ENCODE measurements at regions not wholly inside any gene's neighbourhood (a gene's known extent, or its start where the extent isn't known, plus 50 kb on each side); places are given as distances from the start of the nearest gene placed in this dataset.

DNA sequence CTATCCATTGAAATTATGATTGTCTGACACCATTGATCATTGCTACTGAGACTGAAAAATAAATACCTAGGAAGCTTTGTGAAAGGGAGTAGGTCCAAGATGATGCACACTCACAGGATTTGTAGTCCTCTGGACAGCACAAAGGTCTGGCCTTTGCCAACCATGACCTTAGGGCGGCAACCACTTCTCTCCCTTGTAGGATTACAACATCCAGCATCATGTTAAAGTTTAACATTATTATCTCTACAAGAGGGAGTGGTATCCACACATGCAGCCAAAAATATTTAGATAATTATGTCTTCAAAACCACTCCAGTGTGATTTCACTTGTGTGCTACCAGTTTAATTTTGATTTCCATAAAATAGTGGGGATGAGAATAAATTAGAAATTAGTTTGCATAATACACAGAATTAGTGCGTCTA lies 51.1 kb upstream of the NHSL1 start:
- 98% methylated on average over 2 of the region's 2 CpGs for WGBS
- no peak overlapping the region for H3K4me3 ChIP-seq (ENCODE audit: low read length in 2 of 2)
- no peaks in the 10 kb centered on the region for H3K27me3 ChIP-seq (ENCODE audit: control insufficient read depth in 2 of 2, insufficient read depth in 1 of 2, low read length in 1 of 2)
- H3K4me1 ChIP-seq (ENCODE audit: control insufficient read depth in 2 of 2, insufficient read depth in 2 of 2, low read length in 2 of 2): peaks cover 0 to 2% of the 10 kb centered on the region in 2 donors
- H3K9me3 ChIP-seq (ENCODE audit: control insufficient read depth in 2 of 2, insufficient read depth in 1 of 2, low read length in 1 of 2): no peaks in the 10 kb centered on the region
- DNase-seq (ENCODE audit: low read depth in 6 of 9, low spot score in 9 of 9): no peak
- no peaks in the 10 kb centered on the region for H3K36me3 ChIP-seq (ENCODE audit: control insufficient read depth in 2 of 2, insufficient read depth in 2 of 2, low read length in 1 of 2)
- H3K27ac ChIP-seq (ENCODE audit: low read depth in 1 of 2, low read length in 1 of 2): no peak overlapping the region

DNA sequence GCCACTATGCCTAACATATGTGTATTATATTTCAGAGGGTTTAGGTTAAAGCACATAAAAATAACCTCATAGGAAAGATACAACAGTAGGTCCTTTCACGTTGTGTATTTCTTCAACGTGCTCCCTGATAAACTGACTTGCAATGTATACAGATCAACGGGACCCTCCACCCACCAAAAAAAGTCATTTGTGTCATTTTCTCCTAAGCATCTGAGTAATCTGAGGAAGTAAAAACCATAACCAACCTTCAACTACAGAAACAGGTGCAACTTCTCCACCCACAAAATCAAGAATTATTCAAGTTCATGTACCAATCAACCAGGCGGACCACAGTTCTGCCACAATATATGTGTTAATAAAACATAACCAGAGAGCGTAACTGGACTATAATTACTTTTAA lies 54.9 kb upstream of the NHSL1 start:
- no peak overlapping the region for H3K4me3 ChIP-seq (ENCODE audit: low read length in 2 of 2)

GRCh38 chr6:138555421-138555988 lies 56.2 kb upstream of the NHSL1 start:
- Histone ChIP-seq H3K27ac (ENCODE audit: low read depth in 1 of 2, low read length in 1 of 2) (no peak overlapping the region), H3K36me3 (ENCODE audit: control insufficient read depth in 2 of 2, insufficient read depth in 2 of 2, low read length in 1 of 2) (no peaks in the 10 kb centered on the region), H3K27me3 (ENCODE audit: control insufficient read depth in 2 of 2, insufficient read depth in 1 of 2, low read length in 1 of 2) (no peaks in the 10 kb centered on the region), H3K4me1 (ENCODE audit: control insufficient read depth in 2 of 2, insufficient read depth in 2 of 2, low read length in 2 of 2) (peaks cover 0 to 5% of the 10 kb centered on the region in 2 donors), H3K4me3 (ENCODE audit: low read length in 2 of 2) (no peak overlapping the region), H3K9me3 (ENCODE audit: control insufficient read depth in 2 of 2, insufficient read depth in 1 of 2, low read length in 1 of 2) (no peaks in the 10 kb centered on the region)
- DNase-seq (ENCODE audit: low read depth in 6 of 9, low spot score in 9 of 9): no peak
- WGBS: 69% methylated on average over 5 of the region's 5 CpGs

More for the DNA sequence above, 54.9 kb upstream of the NHSL1 start:
- H3K4me1 ChIP-seq (ENCODE audit: control insufficient read depth in 2 of 2, insufficient read depth in 2 of 2, low read length in 2 of 2): peaks cover 0 to 5% of the 10 kb centered on the region in 2 donors
- 83% methylated on average over 5 of the region's 5 CpGs for WGBS
- no peak for DNase-seq (ENCODE audit: low read depth in 6 of 9, low spot score in 9 of 9)
- H3K9me3 ChIP-seq (ENCODE audit: control insufficient read depth in 2 of 2, insufficient read depth in 1 of 2, low read length in 1 of 2): no peaks in the 10 kb centered on the region
- no peak overlapping the region for H3K27ac ChIP-seq (ENCODE audit: low read depth in 1 of 2, low read length in 1 of 2)
- no peaks in the 10 kb centered on the region for H3K27me3 ChIP-seq (ENCODE audit: control insufficient read depth in 2 of 2, insufficient read depth in 1 of 2, low read length in 1 of 2)
- H3K36me3 ChIP-seq (ENCODE audit: control insufficient read depth in 2 of 2, insufficient read depth in 2 of 2, low read length in 1 of 2): no peaks in the 10 kb centered on the region

DNA sequence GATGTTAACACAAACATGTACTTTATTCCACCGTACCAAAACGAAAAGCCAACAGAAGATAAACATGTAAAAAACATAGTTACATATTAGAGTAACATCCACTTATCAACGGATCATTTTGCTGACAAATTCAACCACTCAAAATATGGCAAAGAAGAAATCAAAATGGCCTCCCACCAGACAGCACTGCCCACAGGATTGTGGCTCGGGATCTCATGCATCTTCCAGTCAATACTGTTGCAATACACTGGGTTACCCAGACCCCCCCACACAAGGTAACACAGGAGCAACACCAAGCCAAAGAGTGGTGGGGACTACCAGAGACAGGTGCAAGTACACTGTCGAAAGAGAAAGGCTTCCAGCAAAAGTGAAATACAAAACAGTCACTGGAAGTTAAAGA lies 57.9 kb upstream of the NHSL1 start:
- H3K36me3 ChIP-seq (ENCODE audit: control insufficient read depth in 2 of 2, insufficient read depth in 2 of 2, low read length in 1 of 2): no peaks in the 10 kb centered on the region
- H3K4me3 ChIP-seq (ENCODE audit: low read length in 2 of 2): no peak overlapping the region
- H3K27me3 ChIP-seq (ENCODE audit: control insufficient read depth in 2 of 2, insufficient read depth in 1 of 2, low read length in 1 of 2): no peaks in the 10 kb centered on the region
- WGBS: 95% methylated on average over 5 of the region's 5 CpGs
- no peaks in the 10 kb centered on the region for H3K9me3 ChIP-seq (ENCODE audit: control insufficient read depth in 2 of 2, insufficient read depth in 1 of 2, low read length in 1 of 2)
- no peak for DNase-seq (ENCODE audit: low read depth in 6 of 9, low spot score in 9 of 9)
- H3K27ac ChIP-seq (ENCODE audit: low read depth in 1 of 2, low read length in 1 of 2): no peak overlapping the region
- H3K4me1 ChIP-seq (ENCODE audit: control insufficient read depth in 2 of 2, insufficient read depth in 2 of 2, low read length in 2 of 2): peaks cover 0 to 5% of the 10 kb centered on the region in 2 donors

DNA sequence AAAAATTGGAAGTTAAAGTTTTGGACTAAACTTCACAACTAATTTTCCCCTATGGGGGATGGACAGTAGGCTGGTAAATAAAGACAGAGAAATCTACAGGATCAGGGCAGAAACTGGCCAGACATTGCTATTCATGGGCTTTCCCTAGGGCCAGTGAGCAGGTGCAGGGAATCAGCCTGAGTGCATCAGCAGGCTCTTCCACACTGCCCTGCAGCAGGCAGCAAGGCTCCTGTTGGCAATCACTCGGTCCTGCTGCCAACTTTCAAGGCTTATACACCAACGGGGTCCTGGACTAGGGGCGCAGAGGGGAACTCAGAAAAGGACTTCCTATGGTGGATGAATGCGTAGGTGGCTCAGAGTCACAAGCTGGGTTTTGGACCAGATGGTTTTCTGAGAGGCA lies 59.8 kb upstream of the NHSL1 start:
- Histone ChIP-seq H3K9me3 (ENCODE audit: control insufficient read depth in 2 of 2, insufficient read depth in 1 of 2, low read length in 1 of 2) (no peaks in the 10 kb centered on the region), H3K4me3 (ENCODE audit: low read length in 2 of 2) (no peak overlapping the region), H3K27me3 (ENCODE audit: control insufficient read depth in 2 of 2, insufficient read depth in 1 of 2, low read length in 1 of 2) (no peaks in the 10 kb centered on the region), H3K27ac (ENCODE audit: low read depth in 1 of 2, low read length in 1 of 2) (no peak overlapping the region), H3K4me1 (ENCODE audit: control insufficient read depth in 2 of 2, insufficient read depth in 2 of 2, low read length in 2 of 2) (peaks cover 0 to 5% of the 10 kb centered on the region in 2 donors), H3K36me3 (ENCODE audit: control insufficient read depth in 2 of 2, insufficient read depth in 2 of 2, low read length in 1 of 2) (no peaks in the 10 kb centered on the region)
- no peak for DNase-seq (ENCODE audit: low read depth in 6 of 9, low spot score in 9 of 9)
- WGBS: 97% methylated on average over 4 of the region's 4 CpGs

DNA sequence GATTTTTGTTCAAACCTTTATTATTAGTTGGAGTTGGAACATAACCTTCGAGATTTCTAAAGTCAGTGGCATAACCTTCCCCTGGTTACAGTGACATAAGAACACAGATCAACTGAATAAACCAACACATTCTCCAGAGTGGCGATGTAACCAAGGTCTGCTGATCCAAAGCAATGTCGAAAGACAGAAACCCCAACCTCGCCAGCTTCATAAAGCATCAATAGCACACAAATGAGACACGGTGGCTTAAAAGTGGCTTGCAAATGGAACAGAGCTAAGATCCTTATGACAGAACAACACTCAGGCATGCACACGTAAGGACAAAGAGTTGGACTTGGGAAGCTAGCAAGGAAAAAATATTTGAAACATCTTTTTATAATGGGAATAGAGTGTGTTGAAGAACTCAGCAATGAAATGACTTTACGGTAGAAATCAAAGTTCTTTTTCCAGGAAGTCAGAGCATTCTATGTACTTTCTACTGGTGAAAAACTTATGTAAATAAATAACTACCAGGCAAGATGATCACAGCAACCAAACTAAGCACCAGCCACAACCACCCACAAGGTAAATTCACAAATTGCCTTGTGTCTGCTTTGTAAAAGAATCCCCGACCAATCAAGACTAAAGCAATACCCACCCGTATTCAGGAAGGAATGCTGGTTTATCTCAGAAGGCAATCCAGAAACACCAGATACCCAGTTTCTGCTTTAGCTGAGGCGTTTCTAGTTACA lies 61.0 kb upstream of the NHSL1 start:
- Histone ChIP-seq H3K27ac (ENCODE audit: low read depth in 1 of 2, low read length in 1 of 2) (no peak overlapping the region), H3K4me3 (ENCODE audit: low read length in 2 of 2) (no peak overlapping the region), H3K9me3 (ENCODE audit: control insufficient read depth in 2 of 2, insufficient read depth in 1 of 2, low read length in 1 of 2) (no peaks in the 10 kb centered on the region), H3K27me3 (ENCODE audit: control insufficient read depth in 2 of 2, insufficient read depth in 1 of 2, low read length in 1 of 2) (no peaks in the 10 kb centered on the region), H3K4me1 (ENCODE audit: control insufficient read depth in 2 of 2, insufficient read depth in 2 of 2, low read length in 2 of 2) (peaks cover 0 to 3% of the 10 kb centered on the region in 2 donors), H3K36me3 (ENCODE audit: control insufficient read depth in 2 of 2, insufficient read depth in 2 of 2, low read length in 1 of 2) (no peaks in the 10 kb centered on the region)
- DNase-seq (ENCODE audit: low read depth in 6 of 9, low spot score in 9 of 9): no peak
- 96% methylated on average over 10 of the region's 10 CpGs for WGBS

- DNase-seq (ENCODE audit: low read depth in 6 of 9, low spot score in 9 of 9): no peak
- Histone ChIP-seq H3K9me3 (ENCODE audit: control insufficient read depth in 2 of 2, insufficient read depth in 1 of 2, low read length in 1 of 2) (no peaks in the 10 kb centered on the region), H3K4me3 (ENCODE audit: low read length in 2 of 2) (no peak overlapping the region), H3K27me3 (ENCODE audit: control insufficient read depth in 2 of 2, insufficient read depth in 1 of 2, low read length in 1 of 2) (no peaks in the 10 kb centered on the region), H3K36me3 (ENCODE audit: control insufficient read depth in 2 of 2, insufficient read depth in 2 of 2, low read length in 1 of 2) (no peaks in the 10 kb centered on the region), H3K27ac (ENCODE audit: low read depth in 1 of 2, low read length in 1 of 2) (no peak overlapping the region), H3K4me1 (ENCODE audit: control insufficient read depth in 2 of 2, insufficient read depth in 2 of 2, low read length in 2 of 2) (no peaks in the 10 kb centered on the region)
- 98% methylated on average over 8 of the region's 8 CpGs for WGBS
Measured at GRCh38 chr6:138562691-138563090, 63.4 kb upstream of the NHSL1 start.

DNA sequence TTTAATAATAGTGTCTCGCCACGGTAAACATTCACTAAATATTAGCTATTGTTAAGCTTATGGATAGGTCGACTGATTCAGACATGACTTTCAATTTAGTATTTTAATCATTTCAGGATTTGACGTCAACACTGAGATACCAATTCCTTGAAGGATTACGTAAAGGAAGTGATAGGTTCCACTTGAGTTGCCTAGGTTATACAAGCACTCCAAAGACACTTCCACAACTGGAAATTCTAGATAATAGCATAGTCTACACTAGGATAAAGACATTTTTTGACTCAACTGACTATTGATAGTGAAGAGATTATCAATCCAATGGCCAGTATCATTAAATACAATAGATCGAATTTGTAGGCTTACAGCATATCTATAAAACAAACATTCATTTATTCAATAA lies 63.9 kb upstream of the NHSL1 start:
- Histone ChIP-seq H3K36me3 (ENCODE audit: control insufficient read depth in 2 of 2, insufficient read depth in 2 of 2, low read length in 1 of 2) (no peaks in the 10 kb centered on the region), H3K27ac (ENCODE audit: low read depth in 1 of 2, low read length in 1 of 2) (no peak overlapping the region), H3K4me1 (ENCODE audit: control insufficient read depth in 2 of 2, insufficient read depth in 2 of 2, low read length in 2 of 2) (no peaks in the 10 kb centered on the region), H3K9me3 (ENCODE audit: control insufficient read depth in 2 of 2, insufficient read depth in 1 of 2, low read length in 1 of 2) (no peaks in the 10 kb centered on the region), H3K4me3 (ENCODE audit: low read length in 2 of 2) (no peak overlapping the region), H3K27me3 (ENCODE audit: control insufficient read depth in 2 of 2, insufficient read depth in 1 of 2, low read length in 1 of 2) (no peaks in the 10 kb centered on the region)
- DNase-seq (ENCODE audit: low read depth in 6 of 9, low spot score in 9 of 9): no peak
- WGBS: 99% methylated on average over 6 of the region's 6 CpGs

- no peaks in the 10 kb centered on the region for H3K4me1 ChIP-seq (ENCODE audit: control insufficient read depth in 2 of 2, insufficient read depth in 2 of 2, low read length in 2 of 2)
- 97% methylated on average over 3 of the region's 3 CpGs for WGBS
- H3K36me3 ChIP-seq (ENCODE audit: control insufficient read depth in 2 of 2, insufficient read depth in 2 of 2, low read length in 1 of 2): no peaks in the 10 kb centered on the region
- H3K4me3 ChIP-seq (ENCODE audit: low read length in 2 of 2): no peak overlapping the region
- H3K27me3 ChIP-seq (ENCODE audit: control insufficient read depth in 2 of 2, insufficient read depth in 1 of 2, low read length in 1 of 2): no peaks in the 10 kb centered on the region
- H3K27ac ChIP-seq (ENCODE audit: low read depth in 1 of 2, low read length in 1 of 2): no peak overlapping the region
- DNase-seq (ENCODE audit: low read depth in 6 of 9, low spot score in 9 of 9): no peak
- no peaks in the 10 kb centered on the region for H3K9me3 ChIP-seq (ENCODE audit: control insufficient read depth in 2 of 2, insufficient read depth in 1 of 2, low read length in 1 of 2)
Measured at GRCh38 chr6:138563650-138564049, 64.4 kb upstream of the NHSL1 start.

All from thymus (tissue), 11 donors.